HFF-Myc (cell line): ENCODE measurements at regions not wholly inside any gene's neighbourhood (a gene's known extent, or its start where the extent isn't known, plus 50 kb on each side); places are given as distances from the start of the nearest gene placed in this dataset.

Source experiments
- DNase-seq: peaks from one replicate; pipeline ENCODE4 v3.0.0-alpha.2; 2011; ENCODE audit warnings: low read depth; ENCODE audit errors: extremely low read depth
- H3K4me3 ChIP-seq: replicated peaks from 2 replicates; pipeline ENCODE4 v1.5.1; 2011; ENCODE audit warnings: low read depth, mild to moderate bottlenecking, control low read depth, low read length
- TF ChIP-seq, protein P1 (sequence below): IDR thresholded peaks from 2 replicates; pipeline ENCODE4 v1.5.1; 2012; ENCODE audit warnings: mild to moderate bottlenecking, low read depth, low read length, control low read depth; ENCODE audit errors: missing control alignments

DNA sequence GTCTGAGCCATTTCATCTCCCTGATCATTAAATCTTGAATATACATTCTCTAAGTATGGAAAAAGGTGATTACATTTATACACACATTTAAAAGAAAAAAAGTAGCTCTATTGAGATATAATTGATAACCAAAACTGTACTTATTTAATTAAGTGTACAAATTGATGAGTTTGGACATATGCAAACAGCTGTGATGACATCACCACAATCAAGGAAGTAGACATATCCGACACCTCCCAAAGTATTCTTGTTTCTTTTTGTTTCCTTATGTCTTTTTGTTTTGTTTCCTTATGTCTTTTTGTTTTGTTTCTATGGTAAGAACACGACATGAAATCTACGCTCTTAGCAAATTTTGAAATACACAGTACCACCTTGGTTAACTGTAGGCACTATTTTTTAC, 1393.9 kb upstream of the MIR17HG start:
- DNase-seq = no peak
- TF ChIP-seq, protein P1, sequence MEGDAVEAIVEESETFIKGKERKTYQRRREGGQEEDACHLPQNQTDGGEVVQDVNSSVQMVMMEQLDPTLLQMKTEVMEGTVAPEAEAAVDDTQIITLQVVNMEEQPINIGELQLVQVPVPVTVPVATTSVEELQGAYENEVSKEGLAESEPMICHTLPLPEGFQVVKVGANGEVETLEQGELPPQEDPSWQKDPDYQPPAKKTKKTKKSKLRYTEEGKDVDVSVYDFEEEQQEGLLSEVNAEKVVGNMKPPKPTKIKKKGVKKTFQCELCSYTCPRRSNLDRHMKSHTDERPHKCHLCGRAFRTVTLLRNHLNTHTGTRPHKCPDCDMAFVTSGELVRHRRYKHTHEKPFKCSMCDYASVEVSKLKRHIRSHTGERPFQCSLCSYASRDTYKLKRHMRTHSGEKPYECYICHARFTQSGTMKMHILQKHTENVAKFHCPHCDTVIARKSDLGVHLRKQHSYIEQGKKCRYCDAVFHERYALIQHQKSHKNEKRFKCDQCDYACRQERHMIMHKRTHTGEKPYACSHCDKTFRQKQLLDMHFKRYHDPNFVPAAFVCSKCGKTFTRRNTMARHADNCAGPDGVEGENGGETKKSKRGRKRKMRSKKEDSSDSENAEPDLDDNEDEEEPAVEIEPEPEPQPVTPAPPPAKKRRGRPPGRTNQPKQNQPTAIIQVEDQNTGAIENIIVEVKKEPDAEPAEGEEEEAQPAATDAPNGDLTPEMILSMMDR = no peak
- no peak overlapping the region for H3K4me3 ChIP-seq

DNA sequence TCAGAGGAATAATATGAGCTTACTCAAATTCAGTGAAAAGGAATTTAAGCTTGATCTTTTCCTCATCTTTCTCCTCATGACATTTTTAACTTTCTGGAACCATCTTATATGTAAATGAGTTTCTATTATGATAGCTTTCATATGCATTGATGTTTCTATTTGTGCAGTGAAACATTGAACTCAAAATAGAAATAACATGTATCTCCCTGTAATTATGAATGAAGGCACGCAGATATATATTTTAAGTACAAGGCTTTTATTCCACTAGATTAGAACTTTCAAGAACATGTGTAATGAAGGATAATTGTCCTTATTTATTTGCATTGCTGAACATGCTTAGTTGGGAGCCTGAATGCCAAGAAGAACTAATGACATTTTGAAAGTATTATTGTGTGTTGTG, 1391.7 kb upstream of the MIR17HG start:
- no peak overlapping the region for H3K4me3 ChIP-seq
- no peak for DNase-seq
- TF ChIP-seq, protein P1 = no peak

DNA sequence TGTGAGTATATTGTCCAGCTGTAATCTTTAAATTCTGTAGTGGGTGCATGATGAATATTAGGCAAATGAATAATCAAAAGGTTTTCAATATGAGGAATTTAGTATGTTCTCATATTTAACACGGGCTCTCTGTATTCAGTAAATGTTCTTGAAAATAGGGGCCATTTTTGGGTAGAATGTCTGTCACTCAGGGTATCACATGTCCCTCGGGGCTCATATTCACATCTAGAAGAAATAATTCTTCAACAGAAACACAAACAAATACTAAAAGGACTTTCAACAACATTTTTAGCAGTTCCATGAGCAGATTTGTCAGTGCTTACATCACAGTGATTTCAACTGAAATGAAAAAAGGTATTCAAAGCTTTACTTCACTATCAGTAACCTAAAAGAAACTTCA, 1388.4 kb upstream of the MIR17HG start:
- TF ChIP-seq, protein P1 = no peak
- no peak for DNase-seq
- H3K4me3 ChIP-seq = no peak overlapping the region

DNA sequence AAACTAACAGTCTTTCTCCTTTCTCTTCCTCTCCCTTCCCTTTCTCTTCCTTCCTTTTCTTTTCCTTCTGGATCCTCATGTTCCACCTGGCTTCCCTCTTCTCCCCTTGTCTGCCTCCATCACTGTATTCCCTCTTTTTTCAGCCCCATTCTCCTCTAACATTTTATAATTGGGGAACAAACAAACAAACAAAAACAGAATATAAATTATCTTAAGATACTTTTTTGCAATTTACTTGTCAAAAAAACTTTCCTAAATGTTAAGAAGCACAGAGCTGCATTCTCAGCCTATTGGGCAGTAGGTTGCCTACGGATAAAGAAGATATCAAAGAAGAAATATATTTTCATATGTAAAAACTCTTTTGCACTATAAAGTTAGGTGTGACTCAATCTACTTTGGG, 1382.2 kb upstream of the MIR17HG start:
- TF ChIP-seq, protein P1 = no peak
- H3K4me3 ChIP-seq = no peak overlapping the region
- DNase-seq = no peak

DNA sequence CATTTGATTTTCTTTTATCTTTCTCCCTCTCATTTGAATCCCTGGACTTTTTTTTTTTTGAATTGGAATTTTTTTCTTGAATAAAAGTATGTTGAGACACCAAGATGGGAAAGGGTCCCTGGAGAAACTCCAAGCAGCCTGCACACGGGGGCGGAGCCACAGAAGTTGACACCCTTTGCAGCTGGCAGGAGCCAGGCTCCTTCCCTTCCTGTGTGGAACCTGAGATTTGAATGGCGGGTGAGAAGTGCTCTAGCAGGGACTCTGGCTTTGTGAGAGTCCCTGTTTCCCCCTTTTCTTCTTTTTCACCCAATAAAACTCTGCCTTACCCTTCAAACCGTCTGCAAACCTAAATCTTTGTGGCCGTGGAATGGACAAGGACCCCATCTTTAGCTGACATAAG, 1381.0 kb upstream of the MIR17HG start:
- no peak overlapping the region for H3K4me3 ChIP-seq
- TF ChIP-seq, protein P1 = no peak
- DNase-seq = no peak

DNA sequence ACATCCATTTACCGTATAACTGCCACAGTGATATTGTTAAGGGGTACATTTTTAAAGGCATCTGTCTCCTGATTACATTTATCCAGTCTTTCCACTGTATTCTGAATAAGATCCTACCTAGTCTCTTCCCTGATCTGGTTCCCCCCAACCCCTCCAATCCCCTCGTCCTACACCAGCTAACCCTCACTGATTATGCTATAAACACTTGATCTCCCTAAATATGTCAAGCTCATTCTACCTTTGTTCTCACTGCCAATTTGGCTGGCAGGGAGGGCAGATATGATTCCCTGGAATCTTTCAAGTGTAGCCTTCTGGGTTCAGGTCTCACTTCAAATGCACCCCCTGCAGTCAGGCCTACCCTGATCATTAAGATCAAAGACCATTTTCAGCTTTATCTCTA, 1379.8 kb upstream of the MIR17HG start:
- TF ChIP-seq, protein P1 = no peak
- H3K4me3 ChIP-seq = no peak overlapping the region
- no peak for DNase-seq

DNA sequence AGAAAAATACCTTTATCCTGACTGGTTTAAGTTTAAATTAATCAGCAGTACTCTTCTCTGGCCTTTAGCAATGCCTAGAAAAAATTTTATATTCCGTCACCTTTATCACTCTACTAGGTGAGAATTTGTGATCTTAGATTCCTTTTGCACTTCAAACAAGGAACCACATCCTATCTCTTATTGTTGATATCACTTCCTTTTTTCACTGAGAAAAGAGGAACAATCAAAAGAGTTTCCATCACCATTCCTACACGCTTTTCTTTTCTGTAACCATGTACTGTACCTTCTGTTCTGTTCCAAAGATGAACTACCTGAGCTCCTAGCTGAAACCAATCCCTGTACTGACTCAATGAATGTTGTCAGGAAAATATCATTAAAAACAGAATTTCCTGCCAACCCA, 1379.0 kb upstream of the MIR17HG start:
- no peak overlapping the region for H3K4me3 ChIP-seq
- TF ChIP-seq, protein P1 = no peak
- no peak for DNase-seq
